Right cardiac atrium (tissue), 5 donors: ENCODE measurements at regions not wholly inside any gene's neighbourhood (a gene's known extent, or its start where the extent isn't known, plus 50 kb on each side); places are given as distances from the start of the nearest gene placed in this dataset.

Experiments
- ATAC-seq, 2 donors: fragments of 200-7000 bp; cut with Tn5 transposase; one replicate each; pipeline versions ENCODE4 v1.8.0 to v1.9.1; 2020; ENCODE audit warnings: moderate library complexity in 2 of 2, mild to moderate bottlenecking in 1 of 2
- DNase-seq, 3 donors: peaks; one replicate each; pipeline ENCODE4 v3.0.0-alpha.2; 2020
- H3K27ac ChIP-seq: one replicate; pipeline ENCODE4 v1.5.1; 2013; ENCODE audit warnings: mild to moderate bottlenecking, low read length, control low read depth, moderate library complexity
- H3K27me3 ChIP-seq: one replicate; pipeline ENCODE4 v1.6.1; 2013; ENCODE audit not compliant: control insufficient read depth, insufficient read depth
- H3K4me1 ChIP-seq: one replicate; pipeline ENCODE4 v1.6.1; 2013; ENCODE audit warnings: low read length; ENCODE audit not compliant: control insufficient read depth, insufficient read depth
- H3K4me3 ChIP-seq: one replicate; pipeline ENCODE4 v1.5.1; 2013; ENCODE audit warnings: low read length, control low read depth
- H3K9me3 ChIP-seq: one replicate; pipeline ENCODE4 v1.6.1; 2013; ENCODE audit warnings: low read length; ENCODE audit not compliant: control insufficient read depth
- WGBS: extraction: QIAGEN DNeasy Blood & Tissue Kit; methylation state at CpG from one replicate; pipeline ENCODE4 v1.1.7; 2013; 5-methylcytosine and 5-hydroxymethylcytosine counted together
- intact Hi-C, 4 donors: fragments of 100-400 bp; cut with DNase I; formaldehyde crosslinking; loops; one replicate each; pipeline versions ENCODE4 v1.11.0 to v1.14.0; 2022 to 2023
- donor health status: healthy with polysubstance abuse.
- donor health status: DM: no; HTN: yes; CAD: no.
- donor health status: DM: no; HTN: no; CAD: no.
- donor health status: DM: no; HTN: yes; CAD: no; lungs with severe emphysema.
- donor health status: DM: yes; HTN: yes; CAD: no.

- no peaks in the 10 kb centered on the region for H3K27me3 ChIP-seq
- H3K4me3 ChIP-seq = no peak overlapping the region
- intact Hi-C loops = no loop called here
- WGBS = 79% methylated on average over 6 of the region's 6 CpGs
- DNase-seq (no peak), ATAC-seq (no peak)
- no peaks in the 10 kb centered on the region for H3K9me3 ChIP-seq
- H3K27ac ChIP-seq = no peak overlapping the region
- H3K4me1 ChIP-seq = no peaks in the 10 kb centered on the region
These were observed 372.6 kb upstream of the POU3F3 start for GRCh38 chr2:104481341-104481740.

- ATAC-seq (no peak), DNase-seq (no peak)
- Histone ChIP-seq H3K4me3 (no peak overlapping the region), H3K9me3 (no peaks in the 10 kb centered on the region), H3K27me3 (no peaks in the 10 kb centered on the region), H3K4me1 (no peaks in the 10 kb centered on the region), H3K27ac (no peak overlapping the region)
- 75% methylated on average over 4 of the region's 4 CpGs for WGBS
- intact Hi-C loops = no loop called here
These were observed 366.5 kb upstream of the POU3F3 start for GRCh38 chr2:104487366-104487765.

- Histone ChIP-seq H3K9me3 (no peaks in the 10 kb centered on the region), H3K27me3 (no peaks in the 10 kb centered on the region), H3K4me3 (no peak overlapping the region), H3K27ac (no peak overlapping the region), H3K4me1 (no peaks in the 10 kb centered on the region)
- ATAC-seq = no peak
- no peak for DNase-seq
- intact Hi-C loops = no loop called here
- WGBS = 47% methylated on average over 1 of the region's 1 CpG
These were observed 360.2 kb upstream of the POU3F3 start for GRCh38 chr2:104493698-104494097.

- 93% methylated on average over 6 of the region's 6 CpGs for WGBS
- intact Hi-C loops = no loop called here
- Histone ChIP-seq H3K27me3 (peaks cover 3% of the 10 kb centered on the region), H3K4me3 (no peak overlapping the region), H3K4me1 (no peaks in the 10 kb centered on the region), H3K9me3 (no peaks in the 10 kb centered on the region), H3K27ac (no peak overlapping the region)
- DNase-seq = no peak
- ATAC-seq = no peak
These were observed 352.6 kb upstream of the POU3F3 start for GRCh38 chr2:104501342-104501741.

- H3K27me3 ChIP-seq = peaks cover 3% of the 10 kb centered on the region
- H3K27ac ChIP-seq = no peak overlapping the region
- DNase-seq = no peak
- H3K4me1 ChIP-seq = no peaks in the 10 kb centered on the region
- no peaks in the 10 kb centered on the region for H3K9me3 ChIP-seq
- H3K4me3 ChIP-seq = no peak overlapping the region
- intact Hi-C loops = no loop called here
- WGBS = 90% methylated on average over 14 of the region's 14 CpGs
- no peak for ATAC-seq
These were observed 352.0 kb upstream of the POU3F3 start for GRCh38 chr2:104501929-104502328.

- H3K4me1 ChIP-seq = no peaks in the 10 kb centered on the region
- peaks cover 3% of the 10 kb centered on the region for H3K27me3 ChIP-seq
- H3K4me3 ChIP-seq = no peak overlapping the region
- H3K9me3 ChIP-seq = no peaks in the 10 kb centered on the region
- intact Hi-C loops = no loop called here
- WGBS = 56% methylated on average over 7 of the region's 7 CpGs
- DNase-seq (peak in 1 of 3 donors; percentile 39), ATAC-seq (no peak)
- H3K27ac ChIP-seq = no peak overlapping the region
These were observed 351.0 kb upstream of the POU3F3 start for GRCh38 chr2:104502901-104503300.

GRCh38 chr2:104504331-104505073 lies 349.4 kb upstream of the POU3F3 start:
- Histone ChIP-seq H3K4me1 (no peaks in the 10 kb centered on the region), H3K9me3 (no peaks in the 10 kb centered on the region), H3K27ac (no peak overlapping the region), H3K4me3 (no peak overlapping the region), H3K27me3 (no peaks in the 10 kb centered on the region)
- DNase-seq (no peak), ATAC-seq (no peak)
- intact Hi-C loops = no loop called here
- WGBS = 48% methylated on average over 8 of the region's 8 CpGs

GRCh38 chr2:104518256-104518655 lies 335.7 kb upstream of the POU3F3 start:
- DNase-seq (no peak), ATAC-seq (no peak)
- no peak overlapping the region for H3K27ac ChIP-seq
- intact Hi-C loops = no loop called here
- H3K4me3 ChIP-seq = no peak overlapping the region
- 64% methylated on average over 6 of the region's 6 CpGs for WGBS
- H3K4me1 ChIP-seq = no peaks in the 10 kb centered on the region
- H3K9me3 ChIP-seq = no peaks in the 10 kb centered on the region
- no peaks in the 10 kb centered on the region for H3K27me3 ChIP-seq

GRCh38 chr2:104521247-104521646 lies 332.7 kb upstream of the POU3F3 start:
- 41% methylated on average over 5 of the region's 5 CpGs for WGBS
- no peaks in the 10 kb centered on the region for H3K9me3 ChIP-seq
- no peaks in the 10 kb centered on the region for H3K4me1 ChIP-seq
- H3K27ac ChIP-seq = no peak overlapping the region
- ATAC-seq (no peak), DNase-seq (no peak)
- no peak overlapping the region for H3K4me3 ChIP-seq
- no peaks in the 10 kb centered on the region for H3K27me3 ChIP-seq
- intact Hi-C loops = no loop called here

GRCh38 chr2:104523921-104524320 lies 330.0 kb upstream of the POU3F3 start:
- H3K4me1 ChIP-seq = no peaks in the 10 kb centered on the region
- DNase-seq (no peak), ATAC-seq (no peak)
- no peaks in the 10 kb centered on the region for H3K27me3 ChIP-seq
- H3K4me3 ChIP-seq = no peak overlapping the region
- no peaks in the 10 kb centered on the region for H3K9me3 ChIP-seq
- WGBS = 81% methylated on average over 2 of the region's 2 CpGs
- intact Hi-C loops = no loop called here
- no peak overlapping the region for H3K27ac ChIP-seq

GRCh38 chr2:104528101-104528500 lies 325.8 kb upstream of the POU3F3 start:
- H3K9me3 ChIP-seq = no peaks in the 10 kb centered on the region
- intact Hi-C loops = no loop called here
- no peak overlapping the region for H3K27ac ChIP-seq
- no peaks in the 10 kb centered on the region for H3K27me3 ChIP-seq
- ATAC-seq = no peak
- DNase-seq = no peak
- no peaks in the 10 kb centered on the region for H3K4me1 ChIP-seq
- 53% methylated on average over 8 of the region's 8 CpGs for WGBS
- H3K4me3 ChIP-seq = no peak overlapping the region

- intact Hi-C loops = no loop called here
- Histone ChIP-seq H3K27ac (no peak overlapping the region), H3K27me3 (no peaks in the 10 kb centered on the region), H3K4me1 (no peaks in the 10 kb centered on the region), H3K4me3 (no peak overlapping the region), H3K9me3 (no peaks in the 10 kb centered on the region)
- 85% methylated on average over 10 of the region's 10 CpGs for WGBS
- ATAC-seq (no peak), DNase-seq (no peak)
These were observed 322.8 kb upstream of the POU3F3 start for GRCh38 chr2:104531122-104531521.
